Sigmoid colon (tissue), 6 donors: ENCODE measurements at regions not wholly inside any gene's neighbourhood (a gene's known extent, or its start where the extent isn't known, plus 50 kb on each side); places are given as distances from the start of the nearest gene placed in this dataset.
"Not testable (repeated sequence)": the region's sequence is repeated elsewhere in the genome, so short reads cannot be mapped to it uniquely, and the experiment has no call there.

Source experiments
- DNase-seq: peaks from one replicate; pipeline ENCODE4 v3.0.0-alpha.2; 2019
- H3K27ac ChIP-seq, 4 donors: fragments of 200-600 bp; sonication (generic); one replicate each; pipeline ENCODE4 v1.5.1; 2016 to 2019; ENCODE audit warnings: mild to moderate bottlenecking in 1 of 4
- H3K27me3 ChIP-seq, 3 donors: fragments of 200-600 bp; sonication (generic); one replicate each; pipeline ENCODE4 v1.5.1; 2019; ENCODE audit warnings: mild to moderate bottlenecking in 1 of 3
- H3K36me3 ChIP-seq, 4 donors: fragments of 200-600 bp; sonication (generic); one replicate each; pipeline ENCODE4 v1.5.1; 2016 to 2019
- H3K4me1 ChIP-seq, 4 donors: fragments of 200-600 bp; sonication (generic); one replicate each; pipeline ENCODE4 v1.5.1; 2017 to 2019
- H3K4me3 ChIP-seq, 4 donors: fragments of 200-600 bp; sonication (generic); one replicate each; pipeline ENCODE4 v1.5.1; 2017 to 2019; ENCODE audit warnings: mild to moderate bottlenecking in 2 of 4, moderate library complexity in 1 of 4
- H3K9me3 ChIP-seq, 4 donors: fragments of 200-600 bp in 3 of 4; sonication (generic) in 3 of 4; one replicate each; pipeline versions ENCODE4 v1.5.1 to v1.6.1; 2013 to 2019
- WGBS, 2 donors: extraction: QIAGEN DNeasy Blood & Tissue Kit; methylation state at CpG; one replicate each; pipeline ENCODE4 v1.1.7; 2013; 5-methylcytosine and 5-hydroxymethylcytosine counted together
- intact Hi-C: fragments of 100-400 bp; cut with DNase I; formaldehyde crosslinking; loops from one replicate; pipeline ENCODE4 v1.15.1; 2023
- donor health status: healthy with polysubstance abuse.
- donor health status: healthy.

GRCh38 chr9:39533763-39534548 is 178.5 kb downstream of the SPATA31A1 start:
- DNase-seq, H3K4me3 ChIP-seq, H3K27ac ChIP-seq, H3K9me3 ChIP-seq, H3K27me3 ChIP-seq, H3K4me1 ChIP-seq, intact Hi-C loops, H3K36me3 ChIP-seq: not testable (repeated sequence)
- 87 to 89% methylated on average over 21 of the region's 38 CpGs for WGBS, 2 donors

GRCh38 chr9:39534897-39535296 is 179.4 kb downstream of the SPATA31A1 start:
- H3K9me3 ChIP-seq, DNase-seq, H3K27ac ChIP-seq, H3K36me3 ChIP-seq, intact Hi-C loops, H3K27me3 ChIP-seq, H3K4me3 ChIP-seq, H3K4me1 ChIP-seq: not testable (repeated sequence)
- 90 to 92% methylated on average over 10 to 11 of the region's 11 CpGs for WGBS, 2 donors

- DNase-seq, H3K4me1 ChIP-seq, H3K9me3 ChIP-seq, H3K36me3 ChIP-seq, H3K4me3 ChIP-seq, H3K27me3 ChIP-seq, H3K27ac ChIP-seq, intact Hi-C loops: not testable (repeated sequence)
- 77 to 85% methylated on average over 1 of the region's 1 CpG for WGBS, 2 donors
These were observed 186.7 kb downstream of the SPATA31A1 start for GRCh38 chr9:39542157-39542556.

DNA sequence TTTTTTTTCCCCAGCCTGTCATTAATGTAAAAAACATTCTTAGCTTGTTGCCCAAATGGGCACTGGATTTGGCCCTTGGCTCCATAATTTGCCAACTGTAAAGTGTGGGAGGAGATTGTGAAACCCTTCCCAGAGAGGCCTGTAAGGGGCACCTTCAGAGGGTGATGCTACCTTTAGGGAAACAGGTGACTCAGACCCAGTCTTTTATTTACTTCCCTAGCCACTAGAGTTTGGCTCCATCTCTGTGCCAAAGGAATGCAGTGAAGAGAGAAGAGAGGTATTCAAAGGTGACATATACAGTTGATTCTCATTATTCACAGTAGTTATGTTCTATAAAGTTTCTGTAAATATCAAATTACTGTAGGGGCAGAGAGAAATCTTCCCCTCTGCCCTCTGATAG is 189.6 kb downstream of the SPATA31A1 start:
- H3K27ac ChIP-seq, H3K4me1 ChIP-seq, H3K27me3 ChIP-seq, H3K9me3 ChIP-seq, H3K36me3 ChIP-seq, intact Hi-C loops, H3K4me3 ChIP-seq, DNase-seq: not testable (repeated sequence)

- H3K27me3 ChIP-seq, H3K4me3 ChIP-seq, H3K4me1 ChIP-seq, H3K9me3 ChIP-seq, DNase-seq, H3K36me3 ChIP-seq, H3K27ac ChIP-seq, intact Hi-C loops: not testable (repeated sequence)
- 78 to 81% methylated on average over 1 of the region's 2 CpGs for WGBS, 2 donors
These were observed 195.1 kb downstream of the SPATA31A1 start for GRCh38 chr9:39550573-39550972.

GRCh38 chr9:39551544-39551943 is 196.1 kb downstream of the SPATA31A1 start:
- intact Hi-C loops, H3K4me3 ChIP-seq, H3K4me1 ChIP-seq, H3K27ac ChIP-seq, H3K9me3 ChIP-seq, DNase-seq, H3K27me3 ChIP-seq, H3K36me3 ChIP-seq: not testable (repeated sequence)
- WGBS, 2 donors: 94 to 95% methylated on average over 1 of the region's 1 CpG

DNA sequence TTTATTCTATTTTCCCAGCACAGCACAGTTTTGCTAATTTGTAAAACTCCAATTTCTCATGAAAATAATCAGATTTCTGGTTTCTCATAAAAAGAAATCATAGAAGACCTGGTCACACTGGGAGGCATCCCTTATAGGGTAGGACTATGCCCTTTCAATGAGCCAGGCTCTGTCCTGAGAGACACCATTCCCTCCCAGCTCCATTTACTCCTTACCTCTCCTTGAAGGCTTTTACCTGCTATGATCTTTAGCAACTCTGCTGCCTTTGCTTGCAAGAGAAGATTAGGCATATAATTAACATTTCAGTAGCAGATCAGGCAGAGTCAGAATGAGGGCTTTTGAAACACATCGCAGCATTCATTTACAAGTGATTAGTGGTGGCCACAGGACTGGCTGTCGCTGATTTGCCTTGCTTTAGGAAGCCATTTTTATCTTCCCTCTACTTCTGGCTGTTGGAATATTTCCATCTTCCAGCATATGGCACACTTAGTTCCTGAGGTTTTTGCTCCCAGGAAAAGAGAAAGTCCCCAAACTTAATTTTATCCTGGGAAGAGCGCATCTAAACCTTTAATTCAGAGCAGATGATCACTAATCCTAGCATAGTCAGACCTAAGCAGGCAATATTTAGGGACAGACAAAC is 196.9 kb downstream of the SPATA31A1 start:
- H3K27ac ChIP-seq, intact Hi-C loops, H3K4me1 ChIP-seq, H3K9me3 ChIP-seq, H3K36me3 ChIP-seq, DNase-seq, H3K27me3 ChIP-seq, H3K4me3 ChIP-seq: not testable (repeated sequence)
- 59 to 66% methylated on average over 3 of the region's 3 CpGs for WGBS, 2 donors

DNA sequence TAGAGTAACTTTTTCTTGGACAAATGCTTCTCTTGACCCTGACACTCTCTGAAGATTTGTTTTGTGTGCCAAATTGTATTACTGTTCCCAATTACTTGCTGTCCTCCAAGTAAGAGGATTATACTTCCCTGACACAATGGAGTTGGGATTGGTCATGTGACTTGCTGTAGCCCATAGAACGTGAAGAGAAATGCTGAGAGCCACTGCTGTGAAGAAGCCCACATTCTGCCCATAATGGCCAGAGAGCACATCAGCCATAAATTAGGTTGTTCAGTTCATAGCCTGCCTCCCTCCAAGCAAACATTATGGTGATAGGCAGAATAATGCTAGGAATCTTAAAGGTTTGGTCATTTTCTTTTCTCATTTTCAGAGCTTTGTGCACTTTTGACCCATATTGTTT is 198.9 kb downstream of the SPATA31A1 start:
- H3K27ac ChIP-seq, H3K27me3 ChIP-seq, H3K4me1 ChIP-seq, H3K36me3 ChIP-seq, DNase-seq, intact Hi-C loops, H3K9me3 ChIP-seq, H3K4me3 ChIP-seq: not testable (repeated sequence)
- WGBS, 2 donors: 32 to 41% methylated on average over 1 of the region's 1 CpG

DNA sequence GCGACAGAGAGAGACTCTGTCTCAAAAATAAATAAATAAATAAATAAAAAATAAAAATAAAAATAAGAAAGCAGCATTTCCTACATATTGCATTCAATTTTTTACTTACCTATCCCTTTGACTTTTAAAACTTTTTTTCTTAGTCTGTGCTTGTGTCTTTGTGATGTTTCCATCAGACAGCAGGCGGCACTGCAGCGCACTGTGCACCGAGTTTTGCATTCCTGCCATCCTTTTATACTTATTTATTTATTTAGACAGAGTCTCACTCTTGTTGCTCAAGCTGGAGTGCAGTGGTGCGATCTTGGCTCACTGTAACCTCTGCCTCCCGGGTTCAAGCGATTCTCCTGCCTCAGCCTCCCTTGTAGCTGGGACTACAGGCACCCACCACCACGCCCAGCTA is 203.9 kb downstream of the SPATA31A1 start:
- peak; percentile 64 for DNase-seq
- H3K4me3 ChIP-seq, intact Hi-C loops, H3K4me1 ChIP-seq, H3K27me3 ChIP-seq, H3K9me3 ChIP-seq, H3K27ac ChIP-seq, H3K36me3 ChIP-seq: not testable (repeated sequence)
- 80 to 81% methylated on average over 8 of the region's 8 CpGs for WGBS, 2 donors

DNA sequence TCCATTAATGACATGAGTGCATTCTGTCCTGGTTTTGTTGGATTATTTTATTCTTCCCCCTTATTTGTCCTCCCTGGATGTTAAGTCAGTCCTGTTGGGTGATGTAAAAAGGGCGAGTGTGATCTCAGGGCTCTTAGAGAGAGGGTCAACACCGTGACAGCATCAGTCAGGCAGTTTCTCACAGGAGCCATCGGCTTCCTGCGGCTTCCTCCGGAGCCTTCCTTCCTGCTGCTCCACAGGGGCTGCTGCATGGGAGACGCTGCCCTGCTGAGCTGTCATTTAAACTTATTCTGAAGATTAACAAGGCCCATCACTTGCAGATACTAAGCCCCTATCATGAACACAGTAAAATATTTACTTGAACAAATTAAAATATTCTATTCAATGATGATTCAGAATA is 211.3 kb downstream of the SPATA31A1 start:
- H3K27ac ChIP-seq, H3K36me3 ChIP-seq, intact Hi-C loops, H3K27me3 ChIP-seq, H3K9me3 ChIP-seq, H3K4me1 ChIP-seq, H3K4me3 ChIP-seq, DNase-seq: not testable (repeated sequence)
- 10 to 20% methylated on average over 6 of the region's 6 CpGs for WGBS, 2 donors

GRCh38 chr9:39567396-39567795 is 211.9 kb downstream of the SPATA31A1 start:
- H3K4me1 ChIP-seq, intact Hi-C loops, H3K27ac ChIP-seq, H3K36me3 ChIP-seq, H3K27me3 ChIP-seq, H3K4me3 ChIP-seq, DNase-seq, H3K9me3 ChIP-seq: not testable (repeated sequence)
- 90 to 95% methylated on average over 1 of the region's 1 CpG for WGBS, 2 donors

DNA sequence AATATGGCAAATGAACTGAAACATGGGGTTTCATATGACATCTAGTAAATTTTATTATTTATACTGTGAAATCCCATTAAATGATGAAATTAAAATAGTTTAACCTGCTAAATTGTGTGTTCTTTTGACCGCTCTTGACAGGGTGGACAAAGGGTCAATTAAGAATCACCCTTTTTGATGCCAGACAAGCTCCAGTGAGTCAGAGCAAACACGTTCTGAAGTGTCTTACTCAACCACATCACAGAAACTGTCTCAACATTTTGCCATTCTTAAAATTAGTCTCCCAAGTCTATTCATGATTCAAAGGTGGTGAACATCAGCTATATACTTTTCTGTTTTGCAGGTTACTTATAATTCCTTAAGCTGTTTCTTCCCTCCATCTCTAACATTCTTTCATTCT is 213.4 kb downstream of the SPATA31A1 start:
- DNase-seq, H3K4me1 ChIP-seq, H3K27me3 ChIP-seq, intact Hi-C loops, H3K27ac ChIP-seq, H3K9me3 ChIP-seq, H3K4me3 ChIP-seq, H3K36me3 ChIP-seq: not testable (repeated sequence)
- 61 to 77% methylated on average over 1 of the region's 2 CpGs for WGBS, 2 donors
